Lower lobe of right lung (tissue), 2 donors: ENCODE measurements at regions not wholly inside any gene's neighbourhood (a gene's known extent, or its start where the extent isn't known, plus 50 kb on each side); places are given as distances from the start of the nearest gene placed in this dataset.
"Not testable (repeated sequence)": the region's sequence is repeated elsewhere in the genome, so short reads cannot be mapped to it uniquely, and the experiment has no call there.

ENCODE experiments used
- ATAC-seq, 2 donors: fragments of 200-7000 bp; cut with Tn5 transposase; one replicate each; pipeline ENCODE4 v1.9.1; 2020 to 2022; ENCODE audit warnings: mild to moderate bottlenecking in 2 of 2, moderate library complexity in 2 of 2
- DNase-seq: peaks from one replicate; pipeline ENCODE4 v3.0.0-alpha.2; 2020
- H3K27ac ChIP-seq: fragments of 200-600 bp; one replicate; pipeline ENCODE4 v1.8.0; 2022
- H3K27me3 ChIP-seq: fragments of 200-600 bp; one replicate; pipeline ENCODE4 v1.8.0; 2022; ENCODE audit warnings: low read depth
- H3K36me3 ChIP-seq: fragments of 200-600 bp; one replicate; pipeline ENCODE4 v1.8.0; 2022; ENCODE audit warnings: mild to moderate bottlenecking
- H3K4me1 ChIP-seq: fragments of 200-600 bp; one replicate; pipeline ENCODE4 v1.8.0; 2022
- H3K4me3 ChIP-seq: fragments of 200-600 bp; one replicate; pipeline ENCODE4 v1.8.0; 2022; ENCODE audit warnings: mild to moderate bottlenecking
- H3K9me3 ChIP-seq: fragments of 200-600 bp; one replicate; pipeline ENCODE4 v1.8.0; 2022
- CTCF ChIP-seq: fragments of 200-600 bp; IDR thresholded peaks from one replicate; pipeline ENCODE4 v1.8.0; 2022; ENCODE audit warnings: antibody characterized with exemption, mild to moderate bottlenecking
- intact Hi-C: fragments of 100-400 bp; cut with DNase I; formaldehyde crosslinking; loops from one replicate; pipeline ENCODE4 v1.11.0; 2022
- donor health status: DM: no; HTN: yes; CAD: no; lungs with severe emphysema.

GRCh38 chr5:101716941-101717340 lies 579.1 kb downstream of the SLCO4C1 start:
- H3K4me1 ChIP-seq: no peaks in the 10 kb centered on the region
- H3K27me3 ChIP-seq: no peaks in the 10 kb centered on the region
- no peaks in the 10 kb centered on the region for H3K36me3 ChIP-seq
- no peak overlapping the region for H3K27ac ChIP-seq
- no peaks in the 10 kb centered on the region for H3K9me3 ChIP-seq
- no peak overlapping the region for H3K4me3 ChIP-seq
- intact Hi-C loops: no loop called here
- DNase-seq: no peak
- no peak for ATAC-seq
- TF ChIP-seq CTCF: no peak

GRCh38 chr5:101715790-101716189 lies 580.3 kb downstream of the SLCO4C1 start:
- H3K27me3 ChIP-seq, H3K4me1 ChIP-seq, ATAC-seq, intact Hi-C loops, H3K9me3 ChIP-seq, H3K4me3 ChIP-seq, H3K27ac ChIP-seq, DNase-seq, H3K36me3 ChIP-seq: not testable (repeated sequence)

GRCh38 chr5:101689306-101689705 lies 606.8 kb downstream of the SLCO4C1 start:
- no peak for ATAC-seq
- no peak overlapping the region for H3K4me3 ChIP-seq
- TF ChIP-seq CTCF: no peak
- H3K27ac ChIP-seq: no peak overlapping the region
- no peaks in the 10 kb centered on the region for H3K36me3 ChIP-seq
- no peaks in the 10 kb centered on the region for H3K27me3 ChIP-seq
- DNase-seq: no peak
- H3K4me1 ChIP-seq: no peaks in the 10 kb centered on the region
- no peaks in the 10 kb centered on the region for H3K9me3 ChIP-seq
- intact Hi-C loops: no loop called here

- TF ChIP-seq CTCF: no peak
- Histone ChIP-seq H3K4me3 (no peak overlapping the region), H3K4me1 (no peaks in the 10 kb centered on the region), H3K27ac (no peak overlapping the region), H3K27me3 (no peaks in the 10 kb centered on the region), H3K36me3 (no peaks in the 10 kb centered on the region), H3K9me3 (no peaks in the 10 kb centered on the region)
- intact Hi-C loops: no loop called here
- ATAC-seq (no peak), DNase-seq (no peak)
Observed at GRCh38 chr5:101688156-101688555, 607.9 kb downstream of the SLCO4C1 start.

GRCh38 chr5:101687349-101687985 lies 608.6 kb downstream of the SLCO4C1 start:
- intact Hi-C loops: no loop called here
- H3K9me3 ChIP-seq: no peaks in the 10 kb centered on the region
- H3K4me3 ChIP-seq: no peak overlapping the region
- no peak for ATAC-seq
- no peaks in the 10 kb centered on the region for H3K4me1 ChIP-seq
- no peak for TF ChIP-seq CTCF
- no peak overlapping the region for H3K27ac ChIP-seq
- H3K27me3 ChIP-seq: no peaks in the 10 kb centered on the region
- H3K36me3 ChIP-seq: no peaks in the 10 kb centered on the region
- no peak for DNase-seq

GRCh38 chr5:101686536-101687157 lies 609.4 kb downstream of the SLCO4C1 start:
- Histone ChIP-seq H3K27ac (no peak overlapping the region), H3K4me3 (no peak overlapping the region), H3K36me3 (no peaks in the 10 kb centered on the region), H3K27me3 (no peaks in the 10 kb centered on the region), H3K4me1 (no peaks in the 10 kb centered on the region), H3K9me3 (no peaks in the 10 kb centered on the region)
- DNase-seq (no peak), ATAC-seq (no peak)
- intact Hi-C loops: no loop called here
- no peak for TF ChIP-seq CTCF
